ENCODE measurements at regions not wholly inside any gene's neighbourhood (a gene's known extent, or its start where the extent isn't known, plus 50 kb on each side); places are given as distances from the start of the nearest gene placed in this dataset.

DNA sequence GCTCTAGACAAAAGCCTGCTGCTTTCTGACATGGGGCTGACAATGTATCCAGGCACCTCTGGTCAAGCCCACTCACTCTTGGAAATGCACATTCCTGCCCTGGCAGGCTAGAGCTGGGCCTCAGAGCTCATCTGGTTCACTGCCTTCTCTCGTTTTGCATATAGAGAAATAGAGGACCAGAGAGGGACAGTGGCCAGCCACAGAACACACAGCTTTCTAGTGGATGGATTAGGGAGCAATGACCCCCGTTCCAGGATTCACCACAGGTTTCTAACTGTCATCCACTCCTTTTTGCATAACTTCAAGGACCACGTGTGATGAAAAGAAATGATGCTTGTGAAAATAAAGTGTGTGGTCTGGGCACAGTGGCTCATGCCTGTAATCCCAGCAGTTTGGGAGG lies 129.6 kb upstream of the IGSF21 start:
- no peak for TF ChIP-seq POLR2A (IDR thresholded peaks at IDR 0.05; ENCODE audit: control extremely low read depth in 1 of 2, low read depth in 2 of 2, low read length in 2 of 2)
- no peak for TF ChIP-seq TEAD4 (IDR thresholded peaks at IDR 0.05; ENCODE audit: low read depth, low read length)
